SJSA1 (cell line): ENCODE measurements at regions not wholly inside any gene's neighbourhood (a gene's known extent, or its start where the extent isn't known, plus 50 kb on each side); places are given as distances from the start of the nearest gene placed in this dataset.
"Not testable (repeated sequence)": the region's sequence is repeated elsewhere in the genome, so short reads cannot be mapped to it uniquely, and the experiment has no call there.

Experiments
- DNase-seq, 2 experiments: peaks; one replicate each; pipeline ENCODE4 v3.0.0-alpha.2; 2015 to 2020; ENCODE audit warnings: low spot score in 2 of 2, low read depth in 1 of 2
- H3K27ac ChIP-seq: fragments of 250-450 bp; sonication (Bioruptor Pico); 2 replicates; pipeline ENCODE4 v1.5.1; 2020; ENCODE audit warnings: mild to moderate bottlenecking, moderate library complexity
- H3K27me3 ChIP-seq: fragments of 250-450 bp; sonication (Bioruptor Pico); replicated peaks from 2 replicates; pipeline ENCODE4 v1.5.1; 2020; ENCODE audit warnings: mild to moderate bottlenecking, moderate library complexity
- H3K36me3 ChIP-seq: fragments of 250-450 bp; sonication (Bioruptor Pico); 2 replicates; pipeline ENCODE4 v1.5.1; 2020; ENCODE audit warnings: mild to moderate bottlenecking
- H3K4me1 ChIP-seq: fragments of 250-450 bp; sonication (Bioruptor Pico); replicated peaks from 2 replicates; pipeline ENCODE4 v1.6.1; 2021; ENCODE audit warnings: mild to moderate bottlenecking
- H3K4me3 ChIP-seq: fragments of 250-450 bp; sonication (Bioruptor Pico); 2 replicates; pipeline ENCODE4 v1.5.1; 2020; ENCODE audit warnings: mild to moderate bottlenecking
- H3K9me3 ChIP-seq: fragments of 250-450 bp; sonication (Bioruptor Pico); replicated peaks from 2 replicates; pipeline ENCODE4 v1.5.1; 2020; ENCODE audit warnings: mild to moderate bottlenecking

DNA sequence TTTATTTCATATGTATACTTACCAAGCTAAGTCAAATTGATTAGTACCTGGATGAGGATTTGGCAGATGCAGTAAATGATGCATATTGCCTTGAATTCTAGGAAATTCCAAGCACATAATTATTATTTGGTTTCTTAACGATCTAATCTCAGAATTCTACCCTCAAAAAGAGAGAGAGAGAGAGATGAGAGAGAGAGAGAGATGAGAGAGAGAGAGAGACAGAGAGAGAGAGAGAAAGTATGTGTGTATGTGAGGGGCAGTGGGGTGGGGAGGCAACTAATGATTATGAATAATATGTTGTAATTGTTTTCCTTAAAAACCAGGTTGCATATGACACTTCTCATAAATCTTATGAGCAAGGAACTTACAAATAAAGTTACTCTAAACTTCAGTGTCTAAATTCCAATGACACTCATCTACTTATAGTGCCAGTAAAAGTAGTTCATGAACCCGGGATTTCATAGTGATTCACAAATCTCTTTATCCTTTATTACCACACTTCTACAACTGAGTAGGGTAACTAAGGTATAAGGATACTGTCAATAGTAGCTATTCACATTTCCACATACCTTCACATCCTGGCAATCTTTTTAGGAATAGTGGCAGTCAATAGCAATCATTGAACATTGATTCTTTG, 60.5 kb upstream of the EDIL3 start:
- no peaks in the 10 kb centered on the region for H3K36me3 ChIP-seq
- DNase-seq, result no peak
- H3K4me1 ChIP-seq, result no peaks in the 10 kb centered on the region
- no peak overlapping the region for H3K4me3 ChIP-seq
- no peak overlapping the region for H3K27ac ChIP-seq
- no peaks in the 10 kb centered on the region for H3K27me3 ChIP-seq
- H3K9me3 ChIP-seq, result no peaks in the 10 kb centered on the region

DNA sequence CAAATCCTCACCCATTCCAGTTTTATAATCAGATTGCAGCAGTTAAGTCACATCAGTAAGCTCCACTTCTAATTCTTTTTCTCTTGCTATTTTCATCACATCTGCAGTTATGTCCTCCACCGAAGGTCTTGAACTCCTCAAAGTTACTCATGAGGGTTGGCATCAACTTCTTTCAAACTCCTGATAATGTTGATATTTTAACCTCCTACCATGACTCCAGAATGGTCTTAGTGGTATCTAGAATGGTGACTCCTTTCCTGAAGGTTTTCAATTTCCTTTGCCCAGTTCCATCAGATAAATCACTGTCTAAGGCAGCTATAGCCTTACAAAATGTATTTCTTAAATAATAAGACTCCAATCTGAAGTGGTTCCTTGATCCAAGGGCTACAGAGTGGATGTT, 53.8 kb upstream of the EDIL3 start:
- H3K4me3 ChIP-seq, result no peak overlapping the region
- peaks cover 53% of the 10 kb centered on the region for H3K4me1 ChIP-seq
- H3K9me3 ChIP-seq, result no peaks in the 10 kb centered on the region
- DNase-seq, result no peak
- no peaks in the 10 kb centered on the region for H3K27me3 ChIP-seq
- H3K27ac ChIP-seq, result peak overlapping the region; percentile 94
- peaks cover 9% of the 10 kb centered on the region for H3K36me3 ChIP-seq

DNA sequence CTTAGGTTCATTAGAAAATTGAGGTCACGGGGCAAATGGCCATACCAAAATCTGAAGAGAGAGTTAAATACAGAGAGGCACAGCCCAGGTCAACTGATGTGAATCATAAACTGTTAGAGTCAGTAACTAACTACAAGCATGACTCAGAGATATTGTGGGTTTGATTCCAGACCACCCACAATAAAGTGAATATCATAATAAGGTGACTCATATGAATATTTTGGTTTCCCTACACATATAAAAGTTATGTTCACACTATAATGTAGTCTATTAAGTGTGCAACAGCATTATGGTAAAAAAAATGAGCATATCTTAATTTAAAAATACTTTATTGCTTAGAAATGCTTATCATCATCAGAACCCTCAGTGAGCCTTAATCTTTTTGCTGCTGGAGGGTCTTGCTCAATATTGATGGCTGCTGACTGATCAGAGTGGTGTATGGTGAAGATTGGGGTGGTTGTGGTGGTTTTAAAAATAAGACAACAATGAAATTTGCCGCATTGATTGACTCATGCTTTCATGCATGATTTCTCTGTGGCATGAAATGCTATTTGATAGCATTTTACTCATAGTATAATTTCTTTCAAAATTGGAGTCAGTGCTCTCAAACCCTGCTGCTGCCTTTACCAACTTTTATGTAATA, 53.1 kb upstream of the EDIL3 start:
- Histone ChIP-seq H3K27me3 (no peaks in the 10 kb centered on the region), H3K9me3 (no peaks in the 10 kb centered on the region), H3K4me3 (no peak overlapping the region), H3K27ac (peak overlapping the region; percentile 94), H3K36me3 (peaks cover 9% of the 10 kb centered on the region), H3K4me1 (peaks cover 56% of the 10 kb centered on the region)
- DNase-seq, result peak; percentile 63 to 93

DNA sequence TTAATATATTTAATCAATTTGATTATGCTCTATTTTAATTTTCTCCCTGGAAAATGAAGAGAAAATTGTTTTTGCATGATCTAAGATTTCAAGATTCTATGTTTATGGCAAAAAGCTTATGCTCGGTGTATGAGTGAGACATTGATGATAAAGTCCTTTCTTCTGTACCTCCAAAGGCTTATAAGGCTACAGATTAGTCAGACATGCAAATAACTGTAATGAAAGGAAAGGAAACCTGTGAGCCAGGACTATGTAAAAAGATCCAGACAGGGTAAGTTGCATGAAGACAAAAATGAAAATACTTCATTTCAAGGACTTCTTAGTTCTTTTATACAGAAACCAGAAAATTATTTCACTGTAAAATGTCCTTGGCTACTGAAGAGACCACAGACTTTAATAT, 52.2 kb upstream of the EDIL3 start:
- H3K27me3 ChIP-seq, result no peaks in the 10 kb centered on the region
- peak overlapping the region; percentile 94 for H3K27ac ChIP-seq
- H3K4me1 ChIP-seq, result peaks cover 56% of the 10 kb centered on the region
- H3K9me3 ChIP-seq, result no peaks in the 10 kb centered on the region
- no peak overlapping the region for H3K4me3 ChIP-seq
- peak in 1 of 2 experiments; percentile 47 for DNase-seq
- peaks cover 9% of the 10 kb centered on the region for H3K36me3 ChIP-seq

DNA sequence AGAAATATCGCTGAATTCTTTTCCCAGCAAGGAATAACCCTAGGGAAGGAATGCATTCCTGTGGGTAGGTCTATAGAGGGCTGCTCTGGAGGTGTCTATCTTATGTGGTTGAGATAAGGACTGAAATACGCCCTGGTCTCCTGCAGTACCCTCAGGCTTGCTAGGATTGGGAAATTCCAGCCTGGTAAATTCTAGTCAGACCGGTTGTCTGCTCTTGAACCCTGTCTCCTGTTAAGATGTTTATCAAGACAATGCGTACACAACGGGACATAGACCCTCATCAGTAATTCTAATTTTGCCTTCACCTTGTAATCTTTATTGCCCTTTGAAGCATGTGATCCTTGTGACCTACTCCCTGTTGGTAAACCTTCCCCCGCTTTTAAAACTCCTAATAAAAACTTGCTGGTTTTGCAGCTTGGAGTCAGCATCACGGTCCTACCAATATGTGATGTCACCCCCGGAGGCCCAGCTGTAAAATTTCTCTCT, 51.2 kb upstream of the EDIL3 start:
- not testable (repeated sequence) for H3K36me3 ChIP-seq, H3K9me3 ChIP-seq, H3K4me3 ChIP-seq, H3K27me3 ChIP-seq
- peak; percentile 55 to 78 for DNase-seq
- Histone ChIP-seq H3K4me1 (peaks cover 56% of the 10 kb centered on the region), H3K27ac (peak overlapping the region; percentile 94)
